Tibial artery (tissue), 4 donors: ENCODE measurements at regions not wholly inside any gene's neighbourhood (a gene's known extent, or its start where the extent isn't known, plus 50 kb on each side); places are given as distances from the start of the nearest gene placed in this dataset.

Experiments used
- DNase-seq, 2 donors: peaks; one replicate each; pipeline ENCODE4 v3.0.0-alpha.2; 2019
- H3K27ac ChIP-seq, 2 donors: fragments of 200-600 bp; sonication (generic) in 1 of 2; 1 replicate in 1 of 2; 2 replicates in 1 of 2; pipeline ENCODE4 v1.5.1; 2018 to 2019; ENCODE audit warnings: mild to moderate bottlenecking in 1 of 2
- H3K27me3 ChIP-seq, 2 donors: fragments of 200-600 bp; sonication (generic) in 1 of 2; one replicate each; pipeline versions ENCODE4 v1.5.1 to v1.6.0; 2016 to 2019
- H3K36me3 ChIP-seq, 3 donors: fragments of 200-600 bp; sonication (generic) in 2 of 3; one replicate each; pipeline ENCODE4 v1.5.1; 2016 to 2019; ENCODE audit warnings: mild to moderate bottlenecking in 2 of 3
- H3K4me1 ChIP-seq, 4 donors: fragments of 200-600 bp; sonication (generic) in 2 of 4; 1 replicate in 3 of 4; 2 replicates in 1 of 4; pipeline ENCODE4 v1.5.1; 2016 to 2019
- H3K4me3 ChIP-seq, 2 donors: fragments of 200-600 bp; sonication (generic) in 1 of 2; 1 replicate in 1 of 2; 2 replicates in 1 of 2; pipeline ENCODE4 v1.5.1; 2018 to 2019; ENCODE audit warnings: mild to moderate bottlenecking in 2 of 2
- H3K9me3 ChIP-seq, 3 donors: fragments of 200-600 bp; sonication (generic) in 1 of 3; one replicate each; pipeline ENCODE4 v1.5.1; 2016 to 2019
- intact Hi-C: fragments of 100-400 bp; cut with DNase I; formaldehyde crosslinking; loops from one replicate; pipeline ENCODE4 v1.15.0; 2023; ENCODE audit warnings: low total_unique reads
- TF ChIP-seq, protein P1 (sequence below), 2 experiments: fragments of 200-600 bp in 1 of 2; fragments of 450-650 bp in 1 of 2; IDR thresholded peaks; one replicate each; pipeline ENCODE4 v1.5.1; 2017 to 2019; ENCODE audit warnings: antibody characterized with exemption in 2 of 2, mild to moderate bottlenecking in 1 of 2, moderate library complexity in 1 of 2

GRCh38 chr2:204373942-204374341, 171.3 kb upstream of the PARD3B start:
- no peaks in the 10 kb centered on the region for H3K9me3 ChIP-seq
- intact Hi-C loops, result no loop called here
- TF ChIP-seq, protein P1, sequence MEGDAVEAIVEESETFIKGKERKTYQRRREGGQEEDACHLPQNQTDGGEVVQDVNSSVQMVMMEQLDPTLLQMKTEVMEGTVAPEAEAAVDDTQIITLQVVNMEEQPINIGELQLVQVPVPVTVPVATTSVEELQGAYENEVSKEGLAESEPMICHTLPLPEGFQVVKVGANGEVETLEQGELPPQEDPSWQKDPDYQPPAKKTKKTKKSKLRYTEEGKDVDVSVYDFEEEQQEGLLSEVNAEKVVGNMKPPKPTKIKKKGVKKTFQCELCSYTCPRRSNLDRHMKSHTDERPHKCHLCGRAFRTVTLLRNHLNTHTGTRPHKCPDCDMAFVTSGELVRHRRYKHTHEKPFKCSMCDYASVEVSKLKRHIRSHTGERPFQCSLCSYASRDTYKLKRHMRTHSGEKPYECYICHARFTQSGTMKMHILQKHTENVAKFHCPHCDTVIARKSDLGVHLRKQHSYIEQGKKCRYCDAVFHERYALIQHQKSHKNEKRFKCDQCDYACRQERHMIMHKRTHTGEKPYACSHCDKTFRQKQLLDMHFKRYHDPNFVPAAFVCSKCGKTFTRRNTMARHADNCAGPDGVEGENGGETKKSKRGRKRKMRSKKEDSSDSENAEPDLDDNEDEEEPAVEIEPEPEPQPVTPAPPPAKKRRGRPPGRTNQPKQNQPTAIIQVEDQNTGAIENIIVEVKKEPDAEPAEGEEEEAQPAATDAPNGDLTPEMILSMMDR (IDR thresholded peaks at IDR 0.05), result no peak
- H3K27me3 ChIP-seq, result no peaks in the 10 kb centered on the region
- no peak overlapping the region for H3K27ac ChIP-seq
- H3K4me3 ChIP-seq, result no peak overlapping the region
- H3K4me1 ChIP-seq, result no peaks in the 10 kb centered on the region
- no peak for DNase-seq
- H3K36me3 ChIP-seq, result no peaks in the 10 kb centered on the region

DNA sequence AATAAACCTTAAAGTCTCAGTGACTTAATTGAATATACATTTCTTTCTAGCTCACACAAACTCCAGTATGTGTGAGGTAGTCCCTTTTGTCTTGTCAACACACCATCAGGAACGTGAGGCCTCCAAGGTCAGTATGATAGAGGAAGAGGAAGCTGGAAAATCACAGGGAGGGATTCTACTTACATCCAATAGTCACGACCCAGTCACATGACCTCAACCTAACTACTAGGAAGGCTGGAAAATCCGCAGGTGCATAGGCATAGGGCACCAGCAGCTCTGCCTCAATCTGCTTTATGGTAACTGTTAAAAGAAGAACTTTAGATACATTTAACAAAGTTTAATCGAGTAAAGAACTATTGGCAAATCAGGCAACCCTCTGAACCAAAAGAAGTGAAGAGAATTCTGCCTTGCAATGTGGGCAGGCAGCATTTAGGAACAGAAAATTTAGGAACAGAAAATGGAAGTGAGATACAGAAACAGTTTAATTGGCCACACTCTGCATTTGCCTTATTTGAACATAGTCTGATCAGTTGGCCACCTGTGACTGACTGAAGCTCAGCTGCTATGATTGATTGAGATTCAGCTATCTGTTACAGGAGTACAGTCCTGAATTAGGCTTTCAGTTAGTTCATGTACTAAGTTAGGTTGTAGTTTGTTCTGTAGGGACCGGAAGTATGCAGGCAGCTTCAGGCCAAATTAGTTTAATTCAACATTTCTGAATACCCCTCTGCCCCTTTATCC, 165.0 kb upstream of the PARD3B start:
- H3K36me3 ChIP-seq, result no peaks in the 10 kb centered on the region
- no peak overlapping the region for H3K27ac ChIP-seq
- TF ChIP-seq, protein P1 (IDR thresholded peaks at IDR 0.05), result no peak
- no peaks in the 10 kb centered on the region for H3K27me3 ChIP-seq
- H3K9me3 ChIP-seq, result no peaks in the 10 kb centered on the region
- intact Hi-C loops, result no loop called here
- no peak for DNase-seq
- H3K4me1 ChIP-seq, result no peaks in the 10 kb centered on the region
- H3K4me3 ChIP-seq, result no peak overlapping the region

DNA sequence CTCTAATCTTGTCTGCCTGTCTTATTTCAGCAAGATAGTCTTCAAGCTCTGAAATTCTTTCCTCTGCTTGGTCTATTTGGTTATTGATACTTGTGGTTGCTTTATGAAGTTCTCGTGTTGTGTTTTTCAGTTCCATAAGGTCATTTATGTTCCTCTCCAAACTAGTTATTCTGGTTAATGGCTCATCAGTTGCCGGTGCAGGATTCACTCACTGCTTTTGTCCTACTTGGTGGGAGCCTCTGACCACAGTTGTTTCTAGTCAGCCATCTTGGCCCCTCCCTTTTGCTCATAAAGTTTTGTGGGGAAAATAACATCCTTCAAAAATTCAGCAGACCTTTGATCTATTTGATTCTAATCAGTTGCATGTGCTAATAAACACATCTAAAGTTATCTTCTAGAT, 158.6 kb upstream of the PARD3B start:
- Histone ChIP-seq H3K4me3 (no peak overlapping the region), H3K27me3 (no peaks in the 10 kb centered on the region), H3K4me1 (no peaks in the 10 kb centered on the region), H3K27ac (no peak overlapping the region), H3K9me3 (no peaks in the 10 kb centered on the region), H3K36me3 (no peaks in the 10 kb centered on the region)
- intact Hi-C loops, result no loop called here
- DNase-seq, result no peak
- TF ChIP-seq, protein P1 (IDR thresholded peaks at IDR 0.05), result no peak

GRCh38 chr2:204389120-204389519, 156.2 kb upstream of the PARD3B start:
- Histone ChIP-seq H3K27ac (no peak overlapping the region), H3K4me3 (no peak overlapping the region), H3K27me3 (no peaks in the 10 kb centered on the region), H3K36me3 (no peaks in the 10 kb centered on the region), H3K4me1 (no peaks in the 10 kb centered on the region), H3K9me3 (no peaks in the 10 kb centered on the region)
- DNase-seq, result no peak
- intact Hi-C loops, result no loop called here
- TF ChIP-seq, protein P1 (IDR thresholded peaks at IDR 0.05), result no peak

- no peak overlapping the region for H3K4me3 ChIP-seq
- H3K27ac ChIP-seq, result no peak overlapping the region
- TF ChIP-seq, protein P1 (IDR thresholded peaks at IDR 0.05), result no peak
- no peaks in the 10 kb centered on the region for H3K36me3 ChIP-seq
- H3K27me3 ChIP-seq, result no peaks in the 10 kb centered on the region
- intact Hi-C loops, result no loop called here
- H3K4me1 ChIP-seq, result no peaks in the 10 kb centered on the region
- H3K9me3 ChIP-seq, result no peaks in the 10 kb centered on the region
- DNase-seq, result no peak
Measured at GRCh38 chr2:204389856-204390255, 155.4 kb upstream of the PARD3B start.
